GM21619 (cell line): ENCODE measurements at regions not wholly inside any gene's neighbourhood (a gene's known extent, or its start where the extent isn't known, plus 50 kb on each side); places are given as distances from the start of the nearest gene placed in this dataset.
"Not testable (repeated sequence)": the region's sequence is repeated elsewhere in the genome, so short reads cannot be mapped to it uniquely, and the experiment has no call there.

ENCODE experiments used
- ATAC-seq: cut with Tn5 transposase; IDR thresholded peaks from one replicate; pipeline ENCODE4 v1.9.1; 2021; ENCODE audit not compliant: unreplicated experiment

DNA sequence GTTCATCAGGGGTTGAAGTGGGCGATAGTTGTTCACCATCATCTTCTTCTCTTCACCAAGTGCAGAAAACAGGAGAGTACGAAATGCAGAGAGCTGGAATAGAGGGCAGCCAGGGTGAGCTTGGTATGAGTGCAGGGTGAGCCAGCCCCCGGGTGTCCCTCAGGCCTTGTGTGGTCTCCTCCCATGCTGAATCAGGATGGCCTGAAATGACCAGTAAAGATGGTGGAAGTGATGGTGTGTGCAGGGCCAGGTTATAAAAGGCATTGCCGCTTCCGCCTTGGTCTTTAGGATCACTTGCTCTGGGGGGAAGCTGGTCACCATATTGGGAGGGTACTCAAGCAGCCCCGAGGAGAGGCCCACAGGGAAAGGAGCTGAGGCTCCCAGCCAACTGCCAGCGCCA, 66.4 kb upstream of the METTL9 start:
- ATAC-seq, result not testable (repeated sequence)

DNA sequence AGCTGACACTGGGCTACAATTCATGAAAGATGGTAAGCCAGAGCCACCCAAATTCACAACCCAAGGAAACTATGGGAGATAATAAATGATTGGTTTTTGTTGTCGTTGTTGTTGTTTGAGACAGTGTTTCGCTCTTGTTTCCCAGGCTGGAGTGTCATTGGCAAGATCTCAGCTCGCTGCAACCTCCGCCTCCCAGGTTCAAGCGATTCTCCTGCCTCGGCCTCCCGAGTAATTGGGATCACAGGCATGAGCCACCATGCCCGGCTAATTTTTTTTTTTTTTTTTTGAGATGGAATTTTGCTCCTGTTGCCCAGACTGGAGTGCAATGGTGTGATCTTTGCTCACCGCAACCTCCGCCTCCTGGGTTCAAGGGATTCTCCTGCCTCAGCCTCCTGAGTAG, 65.9 kb upstream of the METTL9 start:
- ATAC-seq, result not testable (repeated sequence)

DNA sequence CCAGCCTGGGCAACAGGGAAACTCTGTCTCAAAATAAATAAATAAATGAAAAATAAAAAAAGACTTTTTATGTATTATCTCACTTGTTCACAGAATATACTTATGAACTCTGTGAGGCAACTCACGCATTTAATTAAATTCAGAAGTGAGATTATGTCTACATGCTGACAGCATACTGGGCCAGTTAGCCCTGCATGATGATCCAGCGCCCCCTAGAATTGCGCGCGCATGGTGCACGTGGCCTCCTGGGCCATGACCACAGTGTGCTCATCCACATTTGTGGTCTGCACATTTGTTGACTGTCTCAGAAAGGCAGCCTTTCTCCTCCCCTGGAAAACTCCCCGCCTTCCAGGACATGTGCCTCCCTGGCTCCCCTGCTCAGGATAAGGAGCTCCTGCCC, 64.8 kb upstream of the METTL9 start:
- not testable (repeated sequence) for ATAC-seq

GRCh38 chr16:21535201-21535600, 64.2 kb upstream of the METTL9 start:
- ATAC-seq, result not testable (repeated sequence)

GRCh38 chr16:21536740-21537139, 62.6 kb upstream of the METTL9 start:
- not testable (repeated sequence) for ATAC-seq

DNA sequence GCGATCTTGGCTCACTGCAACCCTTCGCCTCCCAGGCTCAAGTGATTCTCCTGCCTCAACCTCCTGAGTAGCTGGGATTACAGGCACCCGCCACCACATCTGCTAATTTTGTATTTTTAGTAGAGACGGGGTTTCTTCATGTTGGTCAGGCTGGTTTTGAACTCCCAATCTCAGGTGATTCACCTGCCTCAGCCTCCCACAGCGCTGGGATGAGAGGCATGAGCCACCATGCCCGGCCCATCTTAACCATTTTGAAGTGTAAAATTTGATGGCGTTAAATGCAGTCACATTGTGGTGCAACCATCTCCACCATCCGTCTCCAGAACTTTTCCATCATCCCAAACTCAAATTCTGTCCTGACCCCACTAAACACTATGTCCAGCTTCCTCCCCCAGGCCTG, 61.8 kb upstream of the METTL9 start:
- not testable (repeated sequence) for ATAC-seq

GRCh38 chr16:21539107-21539618, 60.2 kb upstream of the METTL9 start:
- ATAC-seq, result not testable (repeated sequence)

DNA sequence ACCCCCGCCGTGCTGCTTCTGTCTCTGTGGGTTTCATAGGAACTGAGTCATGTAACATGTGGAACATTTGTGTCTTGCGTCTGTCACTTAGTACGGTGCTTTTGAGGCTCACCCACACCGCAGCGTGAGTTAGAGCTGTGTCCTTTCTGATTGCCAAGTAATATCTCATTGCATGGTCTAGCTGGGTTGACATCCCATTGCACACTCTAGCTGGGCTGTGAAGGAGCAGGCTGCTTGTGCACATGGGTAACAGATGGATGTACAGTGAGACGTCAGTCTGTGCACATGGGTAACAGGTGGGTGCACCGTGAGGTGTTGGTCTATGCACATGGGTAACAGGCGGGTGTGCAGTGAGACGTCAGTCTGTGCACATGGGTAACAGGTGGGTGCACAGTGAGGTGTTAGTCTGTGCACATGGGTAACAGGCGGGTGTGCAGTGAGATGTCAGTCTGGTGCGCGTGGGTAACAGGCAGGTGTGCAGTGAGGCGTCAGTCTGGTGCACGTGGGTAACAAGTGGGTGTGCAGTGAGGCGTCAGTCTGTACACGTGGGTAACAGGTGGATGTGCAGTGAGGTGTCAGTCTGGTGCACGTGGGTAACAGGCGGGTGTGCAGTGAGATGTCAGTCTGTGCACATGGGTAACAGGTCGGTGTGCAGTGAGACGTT, 58.5 kb upstream of the METTL9 start:
- ATAC-seq, result peak; percentile 68

GRCh38 chr16:21541611-21542051, 57.7 kb upstream of the METTL9 start:
- ATAC-seq, result peak; percentile 43

DNA sequence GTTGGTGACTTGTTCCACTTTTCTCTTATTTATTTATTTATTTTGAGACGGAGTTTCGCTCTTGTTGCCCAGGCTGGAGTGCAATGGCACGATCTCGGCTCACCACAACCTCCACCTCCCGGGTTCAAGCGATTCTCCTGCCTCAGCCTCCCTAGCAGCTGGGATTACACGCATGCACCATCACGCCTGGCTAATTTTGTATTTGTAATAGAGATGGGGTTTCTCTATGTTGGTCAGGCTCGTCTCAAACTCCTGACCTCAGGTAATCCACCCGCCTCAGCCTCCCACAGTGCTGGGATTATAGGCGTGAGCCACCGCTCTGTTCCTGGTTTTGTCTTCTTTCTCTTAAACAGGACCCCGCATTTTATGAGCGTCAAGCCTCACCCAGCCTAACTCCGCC, 57.3 kb upstream of the METTL9 start:
- peak; percentile 2 for ATAC-seq

DNA sequence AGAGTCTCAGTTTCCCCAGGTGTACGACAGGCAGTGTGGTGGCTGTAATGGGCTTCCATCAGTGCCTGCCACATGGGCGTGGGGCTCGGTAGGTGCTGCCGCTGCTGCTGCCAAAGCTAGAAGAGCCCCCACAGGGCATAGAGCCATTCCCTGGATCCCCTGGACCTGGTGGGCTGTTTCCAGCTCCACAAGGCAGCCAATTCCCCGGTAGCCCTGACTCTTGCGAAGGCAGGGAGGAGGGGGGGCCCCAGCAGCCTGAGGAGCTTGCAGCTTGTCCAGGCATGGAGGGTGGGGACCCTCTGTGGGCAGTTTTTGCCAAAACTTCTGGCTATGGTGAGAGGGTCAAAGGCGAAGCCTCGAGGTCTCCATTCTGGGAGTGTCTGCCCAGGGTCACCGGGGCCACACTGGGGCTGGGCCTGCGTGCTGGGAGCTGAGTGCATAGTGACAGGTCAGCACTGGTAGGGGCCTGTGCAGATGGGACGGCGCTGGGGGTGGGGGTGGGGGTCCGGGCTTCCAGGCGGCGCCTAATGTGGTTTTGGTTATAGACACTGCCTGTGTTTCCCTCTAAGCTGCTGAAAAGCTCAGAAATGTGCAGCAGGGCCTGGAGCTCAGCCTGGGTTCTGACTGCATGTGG, 56.8 kb upstream of the METTL9 start:
- ATAC-seq, result not testable (repeated sequence)

GRCh38 chr16:21543151-21543836, 56.1 kb upstream of the METTL9 start:
- ATAC-seq, result not testable (repeated sequence)

DNA sequence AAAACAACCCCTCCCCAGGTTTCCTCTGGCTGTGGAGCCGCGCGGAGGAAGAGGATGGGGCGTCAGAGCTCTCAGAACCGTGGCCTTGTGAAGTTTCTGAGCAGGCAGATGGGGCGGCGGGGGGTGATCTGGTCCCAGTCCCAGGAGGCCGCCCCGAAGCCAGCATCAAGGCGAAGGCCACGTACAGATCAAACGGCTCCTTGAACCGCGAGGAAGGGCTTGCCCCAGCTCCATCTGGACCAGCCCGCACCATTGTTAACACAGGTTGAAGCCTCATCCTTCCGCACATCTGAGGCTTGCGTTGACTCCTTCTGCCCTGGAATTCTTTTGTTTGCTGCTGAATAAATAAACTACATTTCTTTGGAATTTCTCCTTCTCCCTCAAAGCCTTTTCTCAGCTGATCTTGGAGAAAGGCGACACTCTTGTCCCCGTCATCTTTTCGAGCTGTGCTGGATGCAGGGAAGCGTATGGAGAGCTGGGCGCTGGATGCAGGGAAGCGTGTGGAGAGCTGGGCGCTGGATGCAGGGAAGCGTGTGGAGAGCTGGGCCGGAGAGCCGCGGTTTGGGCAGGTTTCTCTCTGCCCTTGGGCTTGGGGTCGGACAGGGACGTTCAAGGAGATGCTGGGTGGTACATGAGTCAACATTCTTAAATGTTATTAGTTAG, 53.6 kb upstream of the METTL9 start:
- ATAC-seq, result not testable (repeated sequence)

DNA sequence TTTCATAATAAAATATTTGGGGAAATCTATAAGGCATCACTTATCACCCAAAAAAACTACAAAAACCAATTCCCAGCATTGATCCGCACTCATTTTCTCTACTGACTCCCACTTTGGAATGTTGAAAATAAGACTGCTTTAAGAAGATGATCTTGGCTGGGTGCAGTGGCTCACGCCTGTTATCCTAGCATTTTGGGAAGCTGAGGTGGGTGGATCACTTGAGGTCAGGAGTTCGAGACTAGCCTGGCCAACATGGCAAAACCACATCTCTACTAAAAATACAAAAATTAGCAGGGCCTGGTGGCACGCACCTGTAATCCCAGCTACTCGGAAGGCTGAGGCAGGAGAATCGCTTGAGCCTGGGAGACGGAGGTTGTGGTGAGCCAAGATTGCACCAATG, 50.0 kb upstream of the METTL9 start:
- not testable (repeated sequence) for ATAC-seq
